ENCODE measurements at regions not wholly inside any gene's neighbourhood (a gene's known extent, or its start where the extent isn't known, plus 50 kb on each side); places are given as distances from the start of the nearest gene placed in this dataset.
A peak's percentile ranks its signal among the peaks of the same experiment; 100 is the strongest.

DNA sequence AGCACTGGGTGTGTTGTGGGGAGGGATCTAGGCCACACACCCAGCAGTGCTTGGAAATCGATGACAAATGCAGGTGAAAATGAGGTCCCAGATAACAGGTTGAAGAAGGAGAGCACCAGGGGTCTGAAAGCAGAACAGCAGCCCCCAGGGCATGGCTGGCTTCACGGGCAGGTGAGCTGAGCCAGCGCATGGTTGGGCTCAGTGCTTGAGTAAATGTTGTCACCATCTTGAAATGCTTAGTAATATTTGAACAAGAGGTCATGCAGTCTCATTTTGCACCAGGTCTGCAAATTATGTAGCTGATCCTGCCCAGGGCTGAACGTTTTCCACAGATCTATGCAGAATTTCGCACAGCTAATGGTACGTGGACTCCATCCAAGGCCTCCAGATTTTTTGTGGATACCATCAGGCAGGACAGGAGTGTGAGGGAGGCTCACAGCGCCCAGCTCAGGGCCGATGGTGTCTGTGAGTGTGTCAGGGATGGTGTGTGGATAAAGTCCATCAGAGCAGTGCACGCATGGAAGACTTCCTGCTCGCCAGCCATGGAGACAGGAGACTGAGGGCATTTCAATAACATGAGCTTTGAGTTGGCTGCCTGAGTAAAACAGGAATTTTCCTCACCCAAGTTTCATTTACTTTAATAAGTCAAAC is 53.1 kb upstream of the SNX9 start:
- Histone ChIP-seq H3K4me2 (replicated peaks; ENCODE audit: low read depth, low read length, poor library complexity, severe bottlenecking) (peak overlapping the region; percentile 70), H3K4me1 (ENCODE audit: control insufficient read depth in 2 of 2, insufficient read depth in 2 of 2, low read length in 2 of 2) (peaks cover 55 to 62% of the 10 kb centered on the region in 2 donors), H2AFZ (ENCODE audit: insufficient read depth, low read depth, low read length, poor library complexity, severe bottlenecking) (no peak overlapping the region), H3K4me3 (ENCODE audit: control extremely low read depth in 1 of 5, extremely low read depth in 1 of 5, insufficient read depth in 1 of 5, low read depth in 2 of 5, low read length in 4 of 5) (no peak overlapping the region), H3K9ac (ENCODE audit: low read length) (no peak overlapping the region), H3K27me3 (replicated peaks in 1 of 4; ENCODE audit: control extremely low read depth in 1 of 4, control insufficient read depth in 3 of 4, insufficient read depth in 4 of 4, low read length in 3 of 4) (no peaks in the 10 kb centered on the region), H3K79me2 (ENCODE audit: control insufficient read depth, insufficient read depth, low read length) (no peaks in the 10 kb centered on the region), H3K36me3 (replicated peaks in 1 of 2; ENCODE audit: control extremely low read depth in 1 of 2, control insufficient read depth in 1 of 2, extremely low read depth in 1 of 2, insufficient read depth in 2 of 2, low read length in 1 of 2) (no peaks in the 10 kb centered on the region), H3K27ac (ENCODE audit: low read length in 2 of 2) (peak overlapping the region in 1 of 2 donors; percentile 84), H3K9me3 (ENCODE audit: control extremely low read depth in 1 of 3, control insufficient read depth in 2 of 3, insufficient read depth in 1 of 3, low read length in 2 of 3) (peaks cover 0 to 13% (median 0%) of the 10 kb centered on the region in 3 donors), H4K20me1 (ENCODE audit: control insufficient read depth, insufficient read depth, low read length, poor library complexity, severe bottlenecking) (no peaks in the 10 kb centered on the region)
- Mint-ChIP-seq H3K4me3 (peak overlapping the region; percentile 66), H3K9me3 (ENCODE audit: insufficient read depth) (no peaks in the 10 kb centered on the region), H3K27me3 (peaks cover 9% of the 10 kb centered on the region), H3K4me1 (peaks cover 70% of the 10 kb centered on the region), H3K27ac (peak overlapping the region; percentile 62)
- TF ChIP-seq EZH2 (IDR thresholded peaks at IDR 0.05; ENCODE audit: borderline replicate concordance, insufficient read depth, low read depth, low read length, poor library complexity, severe bottlenecking) = no peak
- TF ChIP-seq, protein P1, sequence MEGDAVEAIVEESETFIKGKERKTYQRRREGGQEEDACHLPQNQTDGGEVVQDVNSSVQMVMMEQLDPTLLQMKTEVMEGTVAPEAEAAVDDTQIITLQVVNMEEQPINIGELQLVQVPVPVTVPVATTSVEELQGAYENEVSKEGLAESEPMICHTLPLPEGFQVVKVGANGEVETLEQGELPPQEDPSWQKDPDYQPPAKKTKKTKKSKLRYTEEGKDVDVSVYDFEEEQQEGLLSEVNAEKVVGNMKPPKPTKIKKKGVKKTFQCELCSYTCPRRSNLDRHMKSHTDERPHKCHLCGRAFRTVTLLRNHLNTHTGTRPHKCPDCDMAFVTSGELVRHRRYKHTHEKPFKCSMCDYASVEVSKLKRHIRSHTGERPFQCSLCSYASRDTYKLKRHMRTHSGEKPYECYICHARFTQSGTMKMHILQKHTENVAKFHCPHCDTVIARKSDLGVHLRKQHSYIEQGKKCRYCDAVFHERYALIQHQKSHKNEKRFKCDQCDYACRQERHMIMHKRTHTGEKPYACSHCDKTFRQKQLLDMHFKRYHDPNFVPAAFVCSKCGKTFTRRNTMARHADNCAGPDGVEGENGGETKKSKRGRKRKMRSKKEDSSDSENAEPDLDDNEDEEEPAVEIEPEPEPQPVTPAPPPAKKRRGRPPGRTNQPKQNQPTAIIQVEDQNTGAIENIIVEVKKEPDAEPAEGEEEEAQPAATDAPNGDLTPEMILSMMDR (IDR thresholded peaks at IDR 0.05) = no peak
- no peak for ATAC-seq (ENCODE audit: low read depth)
- ChIA-PET POLR2A (interaction anchor here (0.6 to 1.3 kb wide), 3 partner anchors 13 to 593 kb away, joined by 3 to 4 read pairs (median 4); no protein-coding TSS in a partner anchor), CTCF (interaction anchor here (0.9 to 10.1 kb wide), 6 partner anchors 14 to 116 kb away, joined by 4 to 50 read pairs (median 5); no protein-coding TSS in a partner anchor)
- intact Hi-C loops (cut with micrococcal nuclease) = loop anchor here (10.0 kb wide), 3 partner anchors 385 to 1345 kb away; partner anchors contain the start of gene ZDHHC14
- DNase-seq = peak; percentile 29
- WGBS (ENCODE audit: insufficient coverage) = 81% methylated on average over 8 of the region's 10 CpGs

DNA sequence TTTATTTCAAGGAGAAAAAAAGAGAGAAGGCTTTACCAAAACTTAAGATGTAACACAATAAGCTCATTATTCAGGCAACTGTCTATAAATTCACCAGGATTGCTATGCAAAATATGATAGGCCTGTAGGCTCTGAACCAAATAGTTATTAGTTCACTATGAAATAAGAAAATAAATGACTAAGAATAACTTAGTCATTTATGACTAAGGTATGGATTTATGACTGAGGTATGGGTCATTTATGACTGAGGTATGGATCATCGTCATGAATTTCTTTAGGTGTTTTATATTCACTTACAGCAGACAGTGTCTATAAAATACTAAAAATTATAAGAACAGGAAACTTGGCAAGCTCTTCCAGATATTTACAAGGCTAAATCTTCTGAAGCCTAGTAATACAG is 52.1 kb upstream of the SNX9 start:
- Histone ChIP-seq H3K4me1 (ENCODE audit: control insufficient read depth in 2 of 2, insufficient read depth in 2 of 2, low read length in 2 of 2) (peaks cover 44 to 52% of the 10 kb centered on the region in 2 donors), H3K27me3 (replicated peaks in 1 of 4; ENCODE audit: control extremely low read depth in 1 of 4, control insufficient read depth in 3 of 4, insufficient read depth in 4 of 4, low read length in 3 of 4) (no peaks in the 10 kb centered on the region), H4K20me1 (ENCODE audit: control insufficient read depth, insufficient read depth, low read length, poor library complexity, severe bottlenecking) (no peaks in the 10 kb centered on the region), H2AFZ (ENCODE audit: insufficient read depth, low read depth, low read length, poor library complexity, severe bottlenecking) (no peak overlapping the region), H3K9ac (ENCODE audit: low read length) (no peak overlapping the region), H3K36me3 (replicated peaks in 1 of 2; ENCODE audit: control extremely low read depth in 1 of 2, control insufficient read depth in 1 of 2, extremely low read depth in 1 of 2, insufficient read depth in 2 of 2, low read length in 1 of 2) (no peaks in the 10 kb centered on the region), H3K4me2 (replicated peaks; ENCODE audit: low read depth, low read length, poor library complexity, severe bottlenecking) (no peak overlapping the region), H3K27ac (ENCODE audit: low read length in 2 of 2) (no peak overlapping the region), H3K9me3 (ENCODE audit: control extremely low read depth in 1 of 3, control insufficient read depth in 2 of 3, insufficient read depth in 1 of 3, low read length in 2 of 3) (peaks cover 0 to 13% (median 0%) of the 10 kb centered on the region in 3 donors), H3K4me3 (ENCODE audit: control extremely low read depth in 1 of 5, extremely low read depth in 1 of 5, insufficient read depth in 1 of 5, low read depth in 2 of 5, low read length in 4 of 5) (no peak overlapping the region), H3K79me2 (ENCODE audit: control insufficient read depth, insufficient read depth, low read length) (no peaks in the 10 kb centered on the region)
- WGBS (ENCODE audit: insufficient coverage) = no CpG with 5 or more reads among the region's 1 CpG
- H3K27me3 Mint-ChIP-seq = peaks cover 9% of the 10 kb centered on the region
- H3K4me1 Mint-ChIP-seq = peaks cover 63% of the 10 kb centered on the region
- H3K9me3 Mint-ChIP-seq (ENCODE audit: insufficient read depth) = no peaks in the 10 kb centered on the region
- intact Hi-C loops (cut with micrococcal nuclease) = no loop called here
- ChIA-PET POLR2A (no interaction called here), CTCF (interaction anchor here (1.1 to 10.1 kb wide), 6 partner anchors 8 to 115 kb away, joined by 4 to 50 read pairs (median 5); no protein-coding TSS in a partner anchor)
- no peak overlapping the region for H3K4me3 Mint-ChIP-seq
- ATAC-seq (ENCODE audit: low read depth) (no peak), DNase-seq (no peak)
- no peak for TF ChIP-seq EZH2 (IDR thresholded peaks at IDR 0.05; ENCODE audit: borderline replicate concordance, insufficient read depth, low read depth, low read length, poor library complexity, severe bottlenecking)
- TF ChIP-seq, protein P1 (IDR thresholded peaks at IDR 0.05) = no peak
- no peak overlapping the region for H3K27ac Mint-ChIP-seq

All from B cell (primary cell).